ENCODE measurements at regions not wholly inside any gene's neighbourhood (a gene's known extent, or its start where the extent isn't known, plus 50 kb on each side); places are given as distances from the start of the nearest gene placed in this dataset.

DNA sequence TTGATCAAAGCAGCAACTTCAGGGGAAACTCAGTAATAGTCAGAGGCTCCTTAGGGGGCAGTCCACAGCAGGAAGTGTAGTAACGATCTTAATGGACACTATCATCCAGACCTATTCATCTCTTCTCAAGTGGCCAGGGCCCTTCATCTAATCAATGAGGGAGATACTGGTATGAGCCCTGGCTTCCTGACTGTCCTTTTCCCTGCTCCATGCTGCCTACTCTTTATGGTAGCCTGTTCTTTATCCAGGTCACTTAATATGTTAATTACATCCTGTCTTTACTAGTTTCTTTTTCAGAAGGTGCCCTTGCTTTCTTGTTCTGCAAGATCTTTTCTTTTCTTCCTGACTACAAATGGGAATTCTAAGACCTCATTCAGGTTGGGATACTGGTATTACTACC, 197.1 kb downstream of the CAVIN4 start:
- TF ChIP-seq SIN3A (IDR thresholded peaks at IDR 0.05; ENCODE audit: borderline replicate concordance, insufficient read depth, low read length) (no peak), POLR2AphosphoS5 (IDR thresholded peaks at IDR 0.05; ENCODE audit: low read depth, low read length) (no peak), FOXP2 (optimal IDR thresholded peaks at IDR 0.05; ENCODE audit: borderline replicate concordance, extremely low read depth, extremely low read length, insufficient read depth) (no peak)
- TF ChIP-seq, protein P1, sequence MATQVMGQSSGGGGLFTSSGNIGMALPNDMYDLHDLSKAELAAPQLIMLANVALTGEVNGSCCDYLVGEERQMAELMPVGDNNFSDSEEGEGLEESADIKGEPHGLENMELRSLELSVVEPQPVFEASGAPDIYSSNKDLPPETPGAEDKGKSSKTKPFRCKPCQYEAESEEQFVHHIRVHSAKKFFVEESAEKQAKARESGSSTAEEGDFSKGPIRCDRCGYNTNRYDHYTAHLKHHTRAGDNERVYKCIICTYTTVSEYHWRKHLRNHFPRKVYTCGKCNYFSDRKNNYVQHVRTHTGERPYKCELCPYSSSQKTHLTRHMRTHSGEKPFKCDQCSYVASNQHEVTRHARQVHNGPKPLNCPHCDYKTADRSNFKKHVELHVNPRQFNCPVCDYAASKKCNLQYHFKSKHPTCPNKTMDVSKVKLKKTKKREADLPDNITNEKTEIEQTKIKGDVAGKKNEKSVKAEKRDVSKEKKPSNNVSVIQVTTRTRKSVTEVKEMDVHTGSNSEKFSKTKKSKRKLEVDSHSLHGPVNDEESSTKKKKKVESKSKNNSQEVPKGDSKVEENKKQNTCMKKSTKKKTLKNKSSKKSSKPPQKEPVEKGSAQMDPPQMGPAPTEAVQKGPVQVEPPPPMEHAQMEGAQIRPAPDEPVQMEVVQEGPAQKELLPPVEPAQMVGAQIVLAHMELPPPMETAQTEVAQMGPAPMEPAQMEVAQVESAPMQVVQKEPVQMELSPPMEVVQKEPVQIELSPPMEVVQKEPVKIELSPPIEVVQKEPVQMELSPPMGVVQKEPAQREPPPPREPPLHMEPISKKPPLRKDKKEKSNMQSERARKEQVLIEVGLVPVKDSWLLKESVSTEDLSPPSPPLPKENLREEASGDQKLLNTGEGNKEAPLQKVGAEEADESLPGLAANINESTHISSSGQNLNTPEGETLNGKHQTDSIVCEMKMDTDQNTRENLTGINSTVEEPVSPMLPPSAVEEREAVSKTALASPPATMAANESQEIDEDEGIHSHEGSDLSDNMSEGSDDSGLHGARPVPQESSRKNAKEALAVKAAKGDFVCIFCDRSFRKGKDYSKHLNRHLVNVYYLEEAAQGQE (IDR thresholded peaks at IDR 0.05; ENCODE audit: insufficient read depth in 1 of 2, low read depth in 2 of 2, low read length in 2 of 2) = no peak
